Stimulated activated memory B cell treated with anti-CD40 and anti-IgM and Interleukin-4, amounts not matched to agents 10 μg/mL and 1 μg/mL and 100 μg/mL, for 72 hours (primary cell): ENCODE measurements at regions not wholly inside any gene's neighbourhood (a gene's known extent, or its start where the extent isn't known, plus 50 kb on each side); places are given as distances from the start of the nearest gene placed in this dataset.

Experiments
- ATAC-seq: fragments of 150-1000 bp; cut with Tn5 transposase; 2 replicates; pipeline ENCODE4 v1.10.0; 2021
- H3K27ac Mint-ChIP-seq: one replicate; pipeline ENCODE4 v1.8.0; 2022; ENCODE audit warnings: mild to moderate bottlenecking, mixed read lengths
- H3K27me3 Mint-ChIP-seq: one replicate; pipeline ENCODE4 v1.8.0; 2022; ENCODE audit warnings: mixed read lengths
- H3K36me3 Mint-ChIP-seq: one replicate; pipeline ENCODE4 v1.8.0; 2022; ENCODE audit warnings: mixed read lengths
- H3K4me1 Mint-ChIP-seq: one replicate; pipeline ENCODE4 v1.8.0; 2022; ENCODE audit warnings: mixed read lengths
- H3K4me3 Mint-ChIP-seq: one replicate; pipeline ENCODE4 v1.8.0; 2022; ENCODE audit warnings: mild to moderate bottlenecking, moderate library complexity, mixed read lengths
- H3K9me3 Mint-ChIP-seq: one replicate; pipeline ENCODE4 v1.8.0; 2022; ENCODE audit warnings: mixed read lengths

DNA sequence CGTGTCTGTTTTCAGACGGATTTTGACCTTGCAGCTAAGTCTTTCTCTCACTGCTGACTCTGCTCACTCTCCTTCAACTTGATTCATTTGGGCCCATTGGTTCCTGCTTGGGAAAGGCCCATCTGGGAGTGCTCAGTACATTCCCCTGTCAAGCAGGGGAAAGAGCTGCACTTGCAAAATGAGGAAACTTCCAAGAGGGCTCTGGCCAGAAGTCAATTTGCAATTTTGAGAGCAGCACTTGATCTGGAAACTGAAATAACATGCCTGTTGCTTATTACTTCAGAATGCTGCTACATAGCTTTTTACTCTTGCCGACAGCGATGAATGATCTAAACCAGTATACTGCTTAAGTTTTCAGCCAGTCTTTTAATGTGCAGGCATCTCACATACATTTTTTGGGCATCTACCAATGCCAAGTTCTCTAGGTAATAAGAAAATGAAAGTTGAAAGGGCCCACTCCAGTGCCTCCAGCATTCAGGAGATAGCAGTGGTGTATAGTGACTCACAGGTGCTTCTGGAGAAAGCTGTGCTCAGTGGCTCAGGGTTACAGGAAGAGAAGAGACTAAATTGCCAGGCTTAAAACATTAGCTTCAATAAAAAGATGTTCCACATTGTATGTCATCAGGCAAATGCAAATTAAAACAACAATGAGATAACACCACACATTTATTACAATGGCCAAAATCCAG lies 70.1 kb upstream of the RORA start:
- no peaks in the 10 kb centered on the region for H3K36me3 Mint-ChIP-seq
- no peaks in the 10 kb centered on the region for H3K27me3 Mint-ChIP-seq
- no peaks in the 10 kb centered on the region for H3K4me1 Mint-ChIP-seq
- H3K9me3 Mint-ChIP-seq, result no peaks in the 10 kb centered on the region
- H3K4me3 Mint-ChIP-seq, result no peak overlapping the region
- ATAC-seq, result no peak
- no peak overlapping the region for H3K27ac Mint-ChIP-seq

DNA sequence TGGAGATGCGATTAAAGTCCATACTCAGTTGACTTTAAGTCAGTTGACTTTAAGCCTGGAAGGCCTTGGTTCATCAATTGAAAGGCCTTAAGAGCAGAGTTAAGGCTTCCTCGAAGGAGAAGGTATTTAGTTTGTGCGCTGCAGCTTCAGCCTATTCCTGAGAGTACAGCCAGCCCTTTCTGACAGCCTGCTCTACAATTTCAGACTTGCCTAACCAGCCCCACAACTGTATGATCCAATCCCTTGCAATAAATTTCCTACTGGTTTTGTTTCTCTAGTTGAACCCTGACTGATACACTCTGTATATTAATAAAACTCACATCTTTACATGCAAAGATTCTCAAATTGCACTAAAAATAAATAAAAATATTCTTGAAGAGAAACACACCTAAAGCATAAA lies 66.1 kb upstream of the RORA start:
- no peak for ATAC-seq
- no peaks in the 10 kb centered on the region for H3K4me1 Mint-ChIP-seq
- H3K4me3 Mint-ChIP-seq, result no peak overlapping the region
- H3K36me3 Mint-ChIP-seq, result no peaks in the 10 kb centered on the region
- peaks cover 4% of the 10 kb centered on the region for H3K9me3 Mint-ChIP-seq
- peaks cover 7% of the 10 kb centered on the region for H3K27me3 Mint-ChIP-seq
- H3K27ac Mint-ChIP-seq, result no peak overlapping the region

DNA sequence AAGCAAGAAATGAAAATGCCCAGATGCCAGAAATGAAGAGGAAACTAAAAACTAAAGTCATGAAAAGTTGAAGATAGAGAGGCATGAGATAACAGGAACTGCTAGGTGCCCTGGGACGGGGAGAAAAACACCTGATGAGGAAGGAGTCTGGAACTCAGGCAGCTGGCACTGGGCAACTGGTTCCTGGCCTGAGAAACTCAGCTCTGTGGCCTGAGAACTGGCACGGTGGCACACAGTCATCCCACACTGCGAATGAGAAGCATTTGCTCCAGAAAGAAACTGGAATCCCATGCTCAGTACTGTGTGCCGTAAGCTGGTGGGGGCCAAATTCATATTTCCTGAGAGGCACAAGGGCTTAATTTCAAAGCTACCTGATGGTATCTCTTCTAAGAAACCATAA lies 53.6 kb upstream of the RORA start:
- Mint-ChIP-seq H3K27me3 (peaks cover 25% of the 10 kb centered on the region), H3K4me1 (no peaks in the 10 kb centered on the region), H3K36me3 (no peaks in the 10 kb centered on the region), H3K9me3 (peaks cover under 1% of the 10 kb centered on the region), H3K27ac (no peak overlapping the region), H3K4me3 (no peak overlapping the region)
- no peak for ATAC-seq

DNA sequence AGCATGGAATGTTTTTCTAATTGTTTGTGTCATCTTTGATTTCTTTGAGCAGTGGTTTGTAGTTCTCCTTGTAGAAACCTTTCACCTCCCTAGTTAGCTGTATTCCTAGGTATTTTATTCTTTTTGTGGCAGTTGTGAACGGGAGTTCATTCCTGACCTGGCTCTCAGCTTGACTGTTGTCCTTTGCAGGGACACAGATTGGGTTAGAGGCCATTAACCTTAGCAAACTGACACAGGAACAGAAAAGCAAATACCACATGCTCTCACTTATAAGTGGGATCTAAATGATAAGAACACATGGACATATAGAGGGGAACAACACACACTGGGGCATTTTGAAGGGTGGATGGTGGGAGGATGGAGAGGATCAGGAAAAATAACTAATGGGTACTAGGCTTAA lies 52.2 kb upstream of the RORA start:
- H3K4me3 Mint-ChIP-seq, result no peak overlapping the region
- H3K27me3 Mint-ChIP-seq, result peaks cover 28% of the 10 kb centered on the region

More for the DNA sequence above, 52.2 kb upstream of the RORA start:
- ATAC-seq, result no peak
- H3K9me3 Mint-ChIP-seq, result no peaks in the 10 kb centered on the region
- no peaks in the 10 kb centered on the region for H3K36me3 Mint-ChIP-seq
- no peaks in the 10 kb centered on the region for H3K4me1 Mint-ChIP-seq
- H3K27ac Mint-ChIP-seq, result no peak overlapping the region
